Vagina (tissue), 2 donors: ENCODE measurements at regions not wholly inside any gene's neighbourhood (a gene's known extent, or its start where the extent isn't known, plus 50 kb on each side); places are given as distances from the start of the nearest gene placed in this dataset.

Experiments used
- POLR2A ChIP-seq, 2 donors: fragments of 450-650 bp; IDR thresholded peaks; one replicate each; pipeline ENCODE4 v1.6.1; 2017; ENCODE audit warnings: antibody characterized with exemption in 2 of 2, mild to moderate bottlenecking in 2 of 2, moderate library complexity in 2 of 2
- POLR2AphosphoS5 ChIP-seq, 2 donors: sonication (generic); formaldehyde crosslinking; IDR thresholded peaks; one replicate each; pipeline ENCODE4 v1.9.0; 2017; ENCODE audit warnings: antibody characterized with exemption in 2 of 2, mild to moderate bottlenecking in 2 of 2, low read depth in 1 of 2; ENCODE audit not compliant: insufficient read depth in 1 of 2
- TF ChIP-seq, protein P1 (sequence below), 3 experiments: fragments of 450-650 bp in 2 of 3; fragments of 200-600 bp in 1 of 3; sonication (generic) in 1 of 3; IDR thresholded peaks; one replicate each; pipeline ENCODE4 v1.5.1; 2017 to 2019; ENCODE audit warnings: antibody characterized with exemption in 3 of 3, mild to moderate bottlenecking in 2 of 3, moderate library complexity in 2 of 3

DNA sequence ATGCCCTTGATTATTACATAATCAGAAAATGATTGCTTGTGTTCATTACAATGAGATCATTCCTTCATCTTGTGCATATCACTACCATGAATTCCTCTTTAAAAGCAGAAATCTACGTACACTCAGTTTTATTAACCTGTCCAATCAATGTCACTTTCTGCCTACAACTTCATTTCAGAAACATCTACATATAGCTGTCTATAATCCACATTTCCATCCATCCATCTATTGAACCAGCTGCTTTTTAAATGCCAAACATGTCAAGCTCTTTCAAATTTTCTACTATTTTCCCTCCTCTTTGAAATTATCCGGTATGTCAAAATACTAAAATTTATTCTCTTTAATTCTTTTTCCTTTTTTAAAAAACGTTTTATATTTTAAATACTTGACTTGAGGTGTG is 462.0 kb downstream of the GABRG1 start:
- TF ChIP-seq, protein P1, sequence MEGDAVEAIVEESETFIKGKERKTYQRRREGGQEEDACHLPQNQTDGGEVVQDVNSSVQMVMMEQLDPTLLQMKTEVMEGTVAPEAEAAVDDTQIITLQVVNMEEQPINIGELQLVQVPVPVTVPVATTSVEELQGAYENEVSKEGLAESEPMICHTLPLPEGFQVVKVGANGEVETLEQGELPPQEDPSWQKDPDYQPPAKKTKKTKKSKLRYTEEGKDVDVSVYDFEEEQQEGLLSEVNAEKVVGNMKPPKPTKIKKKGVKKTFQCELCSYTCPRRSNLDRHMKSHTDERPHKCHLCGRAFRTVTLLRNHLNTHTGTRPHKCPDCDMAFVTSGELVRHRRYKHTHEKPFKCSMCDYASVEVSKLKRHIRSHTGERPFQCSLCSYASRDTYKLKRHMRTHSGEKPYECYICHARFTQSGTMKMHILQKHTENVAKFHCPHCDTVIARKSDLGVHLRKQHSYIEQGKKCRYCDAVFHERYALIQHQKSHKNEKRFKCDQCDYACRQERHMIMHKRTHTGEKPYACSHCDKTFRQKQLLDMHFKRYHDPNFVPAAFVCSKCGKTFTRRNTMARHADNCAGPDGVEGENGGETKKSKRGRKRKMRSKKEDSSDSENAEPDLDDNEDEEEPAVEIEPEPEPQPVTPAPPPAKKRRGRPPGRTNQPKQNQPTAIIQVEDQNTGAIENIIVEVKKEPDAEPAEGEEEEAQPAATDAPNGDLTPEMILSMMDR (IDR thresholded peaks at IDR 0.05): no peak
- TF ChIP-seq POLR2A (IDR thresholded peaks at IDR 0.05): no peak
- no peak for TF ChIP-seq POLR2AphosphoS5 (IDR thresholded peaks at IDR 0.05; ENCODE audit: insufficient read depth in 1 of 2, low read depth in 1 of 2)
